GM20000 (cell line): ENCODE measurements at regions not wholly inside any gene's neighbourhood (a gene's known extent, or its start where the extent isn't known, plus 50 kb on each side); places are given as distances from the start of the nearest gene placed in this dataset.

Source experiments
- DNase-seq: peaks from one replicate; pipeline ENCODE4 v3.0.0; 2012; ENCODE audit warnings: low spot score
- TF ChIP-seq, protein P1 (sequence below): IDR thresholded peaks from 2 replicates; pipeline ENCODE4 v1.5.1; 2012; ENCODE audit warnings: mild to moderate bottlenecking, control low read depth; ENCODE audit errors: extremely low read depth, missing control alignments

DNA sequence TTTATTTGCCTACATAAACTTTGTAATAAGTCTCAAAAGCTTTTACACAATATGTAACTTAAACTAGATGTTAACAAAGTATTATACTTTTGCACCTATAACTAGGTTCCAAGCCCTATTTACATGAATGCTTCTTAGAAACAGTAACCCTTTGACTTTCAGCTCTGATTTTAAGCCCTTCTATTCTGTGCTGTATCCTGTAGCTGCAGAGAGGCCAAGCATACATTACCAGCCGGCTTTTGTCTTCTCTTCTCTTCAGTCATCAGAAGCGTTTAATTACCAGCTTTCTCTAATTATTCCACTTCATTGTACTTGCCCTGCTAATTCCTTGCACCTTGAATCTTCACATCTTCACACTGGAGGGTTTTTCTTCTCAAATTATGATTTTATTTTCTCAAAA lies 403.1 kb downstream of the PDGFC start:
- no peak for DNase-seq
- TF ChIP-seq, protein P1, sequence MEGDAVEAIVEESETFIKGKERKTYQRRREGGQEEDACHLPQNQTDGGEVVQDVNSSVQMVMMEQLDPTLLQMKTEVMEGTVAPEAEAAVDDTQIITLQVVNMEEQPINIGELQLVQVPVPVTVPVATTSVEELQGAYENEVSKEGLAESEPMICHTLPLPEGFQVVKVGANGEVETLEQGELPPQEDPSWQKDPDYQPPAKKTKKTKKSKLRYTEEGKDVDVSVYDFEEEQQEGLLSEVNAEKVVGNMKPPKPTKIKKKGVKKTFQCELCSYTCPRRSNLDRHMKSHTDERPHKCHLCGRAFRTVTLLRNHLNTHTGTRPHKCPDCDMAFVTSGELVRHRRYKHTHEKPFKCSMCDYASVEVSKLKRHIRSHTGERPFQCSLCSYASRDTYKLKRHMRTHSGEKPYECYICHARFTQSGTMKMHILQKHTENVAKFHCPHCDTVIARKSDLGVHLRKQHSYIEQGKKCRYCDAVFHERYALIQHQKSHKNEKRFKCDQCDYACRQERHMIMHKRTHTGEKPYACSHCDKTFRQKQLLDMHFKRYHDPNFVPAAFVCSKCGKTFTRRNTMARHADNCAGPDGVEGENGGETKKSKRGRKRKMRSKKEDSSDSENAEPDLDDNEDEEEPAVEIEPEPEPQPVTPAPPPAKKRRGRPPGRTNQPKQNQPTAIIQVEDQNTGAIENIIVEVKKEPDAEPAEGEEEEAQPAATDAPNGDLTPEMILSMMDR, result no peak

DNA sequence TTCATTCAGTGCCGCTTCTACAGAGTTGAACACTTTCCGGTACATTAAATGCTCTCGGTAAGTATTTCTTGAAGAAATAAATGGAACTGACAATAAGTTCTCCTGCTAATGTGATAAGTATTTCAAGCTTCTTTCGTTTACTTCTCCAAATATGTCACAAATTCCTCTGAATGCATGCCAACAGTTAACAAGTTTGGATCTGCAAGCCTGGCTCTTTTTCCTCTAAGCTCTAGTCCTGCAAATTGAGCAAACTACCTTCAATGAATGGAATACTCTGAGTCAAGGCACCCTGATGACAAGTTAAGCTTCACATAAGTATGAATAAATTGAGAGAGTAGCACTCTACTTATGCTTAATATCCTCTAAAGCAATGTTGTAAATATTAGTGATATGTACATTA lies 403.6 kb downstream of the PDGFC start:
- DNase-seq, result no peak
- TF ChIP-seq, protein P1, result no peak

DNA sequence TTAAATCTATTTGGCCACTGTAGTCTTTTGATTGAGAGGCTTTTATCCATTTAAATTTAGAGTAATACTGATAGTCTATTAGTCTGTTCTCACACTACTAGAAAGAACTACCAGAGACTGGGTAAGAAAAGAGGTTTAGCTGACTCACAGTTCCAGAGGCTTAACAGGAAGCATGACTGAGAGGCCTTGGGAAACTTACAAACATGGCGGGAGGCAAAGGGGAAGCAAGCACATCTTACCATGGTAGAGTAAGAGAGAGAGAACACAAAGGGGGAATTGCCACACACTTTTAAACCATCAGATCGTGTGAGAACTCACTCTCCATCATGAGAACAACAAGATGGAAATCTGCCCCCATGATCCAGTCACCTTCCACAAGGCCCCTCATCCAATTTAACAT lies 410.9 kb downstream of the PDGFC start:
- no peak for DNase-seq
- TF ChIP-seq, protein P1, result no peak

DNA sequence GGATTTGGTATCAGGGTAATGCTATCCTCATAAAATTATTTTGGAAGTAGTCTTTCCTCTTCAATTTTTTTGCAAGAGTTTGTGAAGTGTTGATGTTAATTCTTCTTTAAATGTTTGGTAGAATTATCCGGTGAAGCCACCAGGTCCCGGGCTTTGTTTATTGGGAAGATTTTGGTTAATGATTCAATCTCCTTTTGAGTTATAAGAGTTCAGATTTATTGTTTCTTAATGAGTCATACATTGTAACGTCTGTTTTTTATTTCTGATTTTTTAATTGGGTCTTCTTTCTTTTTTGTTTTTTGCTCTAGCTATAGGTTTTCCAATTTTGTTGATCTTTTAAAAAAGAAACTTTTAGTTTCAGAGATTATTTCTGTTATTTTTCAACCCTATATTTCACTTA lies 412.3 kb downstream of the PDGFC start:
- TF ChIP-seq, protein P1, result no peak
- no peak for DNase-seq

DNA sequence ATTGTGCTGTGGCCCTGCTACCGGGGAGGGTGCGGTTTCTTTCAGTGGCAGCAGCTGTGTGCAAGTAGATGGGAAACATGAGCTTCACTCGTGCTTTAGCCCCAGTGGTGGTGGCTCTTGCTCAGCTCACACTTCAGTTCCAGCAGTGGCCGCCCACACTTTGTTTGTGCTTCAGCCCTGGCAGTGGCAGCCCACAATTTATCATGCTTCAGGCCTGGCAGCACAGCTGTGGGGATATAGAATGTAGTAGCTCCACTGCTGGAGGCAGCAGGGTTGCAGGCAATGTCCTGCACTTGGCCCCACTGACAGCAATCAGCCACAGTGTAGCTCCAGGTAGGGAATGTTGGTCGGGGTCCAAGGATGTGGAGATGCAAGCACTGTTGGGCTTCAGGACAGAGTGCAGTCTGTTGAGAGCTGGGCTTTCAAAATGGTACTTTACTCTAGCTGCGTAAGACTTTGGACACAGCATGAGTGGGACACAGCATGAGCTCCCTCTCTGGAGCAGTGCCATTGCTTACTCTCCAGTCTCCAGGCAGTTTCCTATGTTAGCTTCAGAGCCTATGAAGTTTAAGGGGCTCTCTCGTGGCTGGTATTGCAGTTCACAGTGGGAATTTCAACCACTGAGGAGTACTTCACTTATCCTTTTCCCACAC lies 413.1 kb downstream of the PDGFC start:
- TF ChIP-seq, protein P1, result no peak
- DNase-seq, result no peak

DNA sequence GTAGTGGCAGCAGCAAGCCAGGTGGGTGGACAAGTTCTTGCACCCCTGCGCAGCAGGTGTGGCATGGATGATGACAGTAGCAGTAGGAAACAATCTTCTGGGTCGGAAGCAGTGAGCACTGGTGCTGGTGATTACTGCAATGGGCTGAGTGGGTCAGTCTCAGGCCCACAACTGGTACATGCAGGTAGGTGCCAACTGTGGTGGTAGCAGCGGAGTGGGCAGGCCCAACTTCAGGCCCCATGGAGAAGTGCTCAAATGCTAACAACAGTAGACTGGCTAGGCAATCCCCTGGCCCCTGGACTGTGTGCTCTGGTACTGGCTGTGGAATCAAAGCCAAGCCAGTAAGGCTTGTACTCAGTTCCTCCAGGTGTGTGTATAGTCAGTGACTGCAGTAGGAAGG lies 413.7 kb downstream of the PDGFC start:
- no peak for DNase-seq
- TF ChIP-seq, protein P1, result no peak

DNA sequence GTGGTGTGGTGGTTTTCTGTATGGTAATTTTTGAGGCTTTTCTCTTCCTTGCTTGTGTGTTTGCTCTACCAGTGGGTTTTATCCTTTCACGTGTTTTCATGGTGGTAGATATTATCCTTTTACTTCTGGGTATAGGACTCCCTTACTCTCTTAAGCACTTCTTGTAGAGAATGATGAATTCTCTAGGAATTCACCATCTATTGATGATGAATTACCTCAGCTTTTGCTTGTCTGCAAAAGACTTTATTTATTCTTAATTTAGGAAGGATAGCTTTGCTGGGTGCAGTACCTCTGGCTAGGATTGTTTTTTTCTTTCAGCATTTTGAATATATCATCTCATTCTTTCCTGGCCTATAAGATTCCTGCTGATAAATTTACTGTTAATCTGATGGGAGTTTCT lies 415.3 kb downstream of the PDGFC start:
- TF ChIP-seq, protein P1, result no peak
- DNase-seq, result no peak
